ENCODE measurements at regions not wholly inside any gene's neighbourhood (a gene's known extent, or its start where the extent isn't known, plus 50 kb on each side); places are given as distances from the start of the nearest gene placed in this dataset.
"Not testable (repeated sequence)": the region's sequence is repeated elsewhere in the genome, so short reads cannot be mapped to it uniquely, and the experiment has no call there.

GRCh38 chr1:99361406-99361805 lies 97.1 kb downstream of the PLPPR4 start:
- no peak for DNase-seq

GRCh38 chr1:99363531-99363930 lies 99.2 kb downstream of the PLPPR4 start:
- DNase-seq: no peak

- no peak for DNase-seq
These were observed 100.8 kb downstream of the PLPPR4 start for GRCh38 chr1:99365141-99365540.

- no peak for DNase-seq
These were observed 101.3 kb downstream of the PLPPR4 start for GRCh38 chr1:99365545-99365944.

GRCh38 chr1:99369154-99369553 lies 104.9 kb downstream of the PLPPR4 start:
- DNase-seq: no peak

GRCh38 chr1:99370476-99370875 lies 106.2 kb downstream of the PLPPR4 start:
- no peak for DNase-seq

- DNase-seq: no peak
These were observed 107.1 kb downstream of the PLPPR4 start for GRCh38 chr1:99371413-99371812.

GRCh38 chr1:99374109-99374508 lies 109.8 kb downstream of the PLPPR4 start:
- DNase-seq: no peak

GRCh38 chr1:99374693-99375092 lies 110.4 kb downstream of the PLPPR4 start:
- not testable (repeated sequence) for DNase-seq

GRCh38 chr1:99384021-99384420 lies 119.7 kb downstream of the PLPPR4 start:
- DNase-seq: no peak

GRCh38 chr1:99385852-99386251 lies 121.6 kb downstream of the PLPPR4 start:
- DNase-seq: no peak

- DNase-seq: no peak
These were observed 132.1 kb downstream of the PLPPR4 start for GRCh38 chr1:99396389-99396788.

GRCh38 chr1:99397029-99397428 lies 132.7 kb downstream of the PLPPR4 start:
- DNase-seq: no peak

GRCh38 chr1:99397863-99398262 lies 133.6 kb downstream of the PLPPR4 start:
- DNase-seq: no peak

- not testable (repeated sequence) for DNase-seq
These were observed 137.3 kb downstream of the PLPPR4 start for GRCh38 chr1:99401556-99401955.

GRCh38 chr1:99404399-99404798 lies 140.1 kb downstream of the PLPPR4 start:
- DNase-seq: not testable (repeated sequence)

- DNase-seq: not testable (repeated sequence)
These were observed 141.0 kb downstream of the PLPPR4 start for GRCh38 chr1:99405325-99405724.

GRCh38 chr1:99407018-99407417 lies 142.7 kb downstream of the PLPPR4 start:
- DNase-seq: no peak

- no peak for DNase-seq
These were observed 159.8 kb downstream of the PLPPR4 start for GRCh38 chr1:99424087-99424486.

GRCh38 chr1:99429754-99430153 lies 165.5 kb downstream of the PLPPR4 start:
- no peak for DNase-seq

GRCh38 chr1:99438656-99439230 lies 174.5 kb downstream of the PLPPR4 start:
- DNase-seq: no peak

GRCh38 chr1:99439433-99440075 lies 175.3 kb downstream of the PLPPR4 start:
- no peak for DNase-seq

GRCh38 chr1:99441299-99442095 lies 177.2 kb downstream of the PLPPR4 start:
- DNase-seq: no peak

All from activated gamma-delta T cell treated with Interleukin-2 at 50 U/mL for 16 hours (primary cell).